Fibroblast of skin of right quadriceps (primary cell): ENCODE measurements at regions not wholly inside any gene's neighbourhood (a gene's known extent, or its start where the extent isn't known, plus 50 kb on each side); places are given as distances from the start of the nearest gene placed in this dataset.

Experiments
- DNase-seq: peaks from one replicate; pipeline ENCODE4 v3.0.0-alpha.2; 2013

GRCh38 chr1:90778486-90778885, 61.4 kb upstream of the BARHL2 start:
- DNase-seq = no peak

- DNase-seq = no peak
Measured at GRCh38 chr1:90773812-90774211, 56.7 kb upstream of the BARHL2 start.

DNA sequence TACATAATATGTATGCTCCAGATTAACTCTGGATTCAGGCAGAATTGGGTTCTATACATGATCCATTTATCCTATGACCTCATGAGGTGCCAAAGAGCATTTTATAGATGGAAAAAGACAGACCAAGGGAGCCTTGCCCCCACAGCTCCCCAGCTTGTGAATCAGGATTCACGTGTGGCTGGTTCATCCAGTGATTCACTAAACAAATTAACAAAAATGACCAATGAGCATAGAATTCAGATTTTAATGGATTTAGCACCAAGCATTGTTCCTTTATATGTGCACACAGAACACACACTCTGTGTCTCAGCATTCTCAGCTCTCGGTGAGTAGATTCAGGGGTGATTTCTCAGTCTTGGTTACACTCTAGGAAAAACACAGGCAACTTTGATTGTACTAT, 51.7 kb upstream of the BARHL2 start:
- no peak for DNase-seq

GRCh38 chr1:90768098-90768497, 51.0 kb upstream of the BARHL2 start:
- no peak for DNase-seq
